ENCODE measurements at regions not wholly inside any gene's neighbourhood (a gene's known extent, or its start where the extent isn't known, plus 50 kb on each side); places are given as distances from the start of the nearest gene placed in this dataset.
A peak's percentile ranks its signal among the peaks of the same experiment; 100 is the strongest.

DNA sequence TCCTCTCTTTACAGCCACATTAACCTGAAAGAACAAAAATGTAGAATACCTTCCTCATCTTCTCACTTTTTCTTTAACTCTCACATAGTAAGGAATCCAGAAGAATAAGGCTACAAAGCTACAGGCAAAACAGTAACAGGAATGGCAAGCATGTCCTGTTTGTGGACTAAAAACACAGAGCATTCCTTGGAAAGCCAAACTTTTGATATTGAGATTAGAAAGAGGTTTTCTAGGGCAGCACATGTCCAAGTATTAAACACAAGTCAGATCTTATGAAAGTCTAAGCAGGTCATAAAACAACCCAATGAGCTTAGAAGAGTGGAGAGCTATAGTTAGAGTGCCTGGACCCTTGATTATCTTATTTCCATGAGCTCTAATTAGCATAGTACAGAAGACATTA is 58.2 kb upstream of the FAM9C start:
- no peak for DNase-seq
- ATAC-seq = no peak

DNA sequence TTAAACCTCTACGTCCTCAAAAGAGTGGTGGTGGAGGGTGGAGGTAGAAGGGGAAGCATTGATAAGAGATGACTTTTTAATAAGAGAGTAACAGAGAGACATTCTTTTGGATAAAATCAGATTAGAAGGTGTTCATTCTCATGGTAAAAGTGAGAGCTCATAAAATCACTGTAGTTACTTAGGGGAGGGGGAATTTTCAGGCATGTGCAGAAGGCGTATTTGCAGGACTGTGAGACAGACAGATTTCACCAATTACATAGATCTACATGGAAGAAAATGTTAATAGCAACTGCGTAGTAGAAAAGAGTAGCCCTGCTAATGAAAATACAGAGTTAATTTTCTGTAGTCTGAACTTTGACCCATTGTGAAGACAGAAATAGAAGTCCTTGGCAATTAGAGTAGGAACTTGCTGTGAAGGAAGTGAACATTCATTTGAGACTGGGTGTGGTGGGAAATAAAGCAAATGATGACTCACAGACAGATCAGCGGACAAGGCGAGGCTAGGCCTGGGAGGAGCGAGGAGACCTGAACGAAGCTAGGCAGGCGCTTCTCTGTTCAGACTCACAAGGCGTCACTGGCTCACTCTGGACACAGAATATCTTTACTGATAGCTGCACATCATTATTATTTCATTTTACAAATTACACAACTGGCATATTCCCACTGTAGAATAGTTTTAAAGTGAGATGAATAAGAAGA is 57.2 kb upstream of the FAM9C start:
- ATAC-seq = peak; percentile 98
- no peak for DNase-seq

GRCh38 chrX:13099121-13099520 is 54.7 kb upstream of the FAM9C start:
- ATAC-seq = no peak
- DNase-seq = no peak

GRCh38 chrX:13096728-13097127 is 52.3 kb upstream of the FAM9C start:
- no peak for ATAC-seq
- DNase-seq = no peak

DNA sequence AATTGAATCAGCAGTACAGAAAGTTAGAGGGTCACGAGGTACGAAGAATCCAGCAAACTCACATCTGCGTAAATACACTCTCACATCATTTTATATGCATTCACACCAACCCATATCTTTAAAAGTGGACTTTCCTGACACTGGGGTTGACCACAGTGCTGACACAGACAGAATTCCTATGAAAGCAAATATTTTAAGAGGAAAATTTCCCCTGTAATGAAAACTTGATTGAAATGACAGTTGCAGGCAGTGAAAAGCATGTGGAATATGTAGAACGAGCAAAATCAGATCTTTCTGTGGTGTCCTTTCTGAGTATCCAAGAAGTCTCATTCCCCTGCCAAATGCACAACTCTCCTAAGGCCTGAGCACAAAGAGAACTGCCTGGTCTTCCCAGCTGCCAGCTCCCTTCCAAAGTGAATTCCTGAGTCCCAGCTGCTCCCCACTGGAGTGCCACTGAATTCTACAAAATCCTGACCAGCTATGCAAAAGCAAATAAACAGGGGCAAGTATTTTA is 50.5 kb upstream of the FAM9C start:
- DNase-seq (no peak), ATAC-seq (no peak)

GRCh38 chrX:13094374-13094773 is 50.0 kb upstream of the FAM9C start:
- no peak for ATAC-seq
- DNase-seq = no peak

All from stimulated activated naive CD8-positive, alpha-beta T cell treated with anti-CD3 and anti-CD28 coated beads, Interleukin-15, Interleukin-2, amounts not matched to agents 100 U/mL and 50 U/mL, for 24 hours (primary cell).